NOMO-1 treated with DMSO at 0.1 percent for 48 hours (cell line): ENCODE measurements at regions not wholly inside any gene's neighbourhood (a gene's known extent, or its start where the extent isn't known, plus 50 kb on each side); places are given as distances from the start of the nearest gene placed in this dataset.
A peak's percentile ranks its signal among the peaks of the same experiment; 100 is the strongest.

ENCODE experiments used
- DNase-seq: peaks from one replicate; lab custom pipeline; 2025; ENCODE audit not compliant: unreplicated experiment; lab: John Stamatoyannopoulos, UW

GRCh38 chr11:27907091-27907490 is 200.9 kb downstream of the KIF18A start:
- no peak for DNase-seq

GRCh38 chr11:27904358-27905055 is 203.4 kb downstream of the KIF18A start:
- no peak for DNase-seq

- no peak for DNase-seq
Measured at GRCh38 chr11:27902981-27903624, 202.8 kb upstream of the BDNF start.

- no peak for DNase-seq
Measured at GRCh38 chr11:27898166-27898565, 197.9 kb upstream of the BDNF start.

- no peak for DNase-seq
Measured at GRCh38 chr11:27896096-27896495, 195.8 kb upstream of the BDNF start.

GRCh38 chr11:27894552-27894951 is 194.3 kb upstream of the BDNF start:
- peak; percentile 93 for DNase-seq

- DNase-seq, result no peak
Measured at GRCh38 chr11:27886857-27887256, 186.6 kb upstream of the BDNF start.

GRCh38 chr11:27882066-27882697 is 181.9 kb upstream of the BDNF start:
- peak; percentile 15 for DNase-seq

GRCh38 chr11:27875831-27876775 is 175.8 kb upstream of the BDNF start:
- no peak for DNase-seq

GRCh38 chr11:27874998-27875830 is 175.0 kb upstream of the BDNF start:
- no peak for DNase-seq

GRCh38 chr11:27873664-27874063 is 173.4 kb upstream of the BDNF start:
- DNase-seq, result no peak

- no peak for DNase-seq
Measured at GRCh38 chr11:27871056-27871455, 170.8 kb upstream of the BDNF start.

GRCh38 chr11:27869701-27870100 is 169.4 kb upstream of the BDNF start:
- DNase-seq, result no peak

GRCh38 chr11:27868709-27869108 is 168.5 kb upstream of the BDNF start:
- no peak for DNase-seq

- DNase-seq, result no peak
Measured at GRCh38 chr11:27868226-27868625, 168.0 kb upstream of the BDNF start.

GRCh38 chr11:27865105-27865504 is 164.8 kb upstream of the BDNF start:
- DNase-seq, result no peak

- DNase-seq, result no peak
Measured at GRCh38 chr11:27864611-27865010, 164.4 kb upstream of the BDNF start.

GRCh38 chr11:27864091-27864491 is 163.8 kb upstream of the BDNF start:
- no peak for DNase-seq

GRCh38 chr11:27863637-27864036 is 163.4 kb upstream of the BDNF start:
- DNase-seq, result no peak

GRCh38 chr11:27861706-27862430 is 161.6 kb upstream of the BDNF start:
- no peak for DNase-seq
